Effector memory CD4-positive, alpha-beta T cell (primary cell): ENCODE measurements at regions not wholly inside any gene's neighbourhood (a gene's known extent, or its start where the extent isn't known, plus 50 kb on each side); places are given as distances from the start of the nearest gene placed in this dataset.

Experiments
- DNase-seq, 3 donors: peaks; one replicate each; pipeline ENCODE4 v3.0.0-alpha.2; 2020
- H3K27ac ChIP-seq: 2 replicates; pipeline ENCODE4 v1.7.0; 2013; ENCODE audit warnings: mild to moderate bottlenecking, low read length, moderate library complexity; ENCODE audit not compliant: insufficient read depth, poor library complexity, severe bottlenecking
- H3K27me3 ChIP-seq: replicated peaks from 2 replicates; pipeline ENCODE4 v1.7.0; 2013; ENCODE audit warnings: mild to moderate bottlenecking, low read length; ENCODE audit not compliant: insufficient read depth, control insufficient read depth, poor library complexity, severe bottlenecking
- H3K36me3 ChIP-seq: 2 replicates; pipeline ENCODE4 v1.7.0; 2013; ENCODE audit warnings: mild to moderate bottlenecking, low read length, moderate library complexity; ENCODE audit not compliant: control insufficient read depth, insufficient read depth
- H3K4me1 ChIP-seq: 2 replicates; pipeline ENCODE4 v1.7.0; 2013; ENCODE audit warnings: low read length, mild to moderate bottlenecking; ENCODE audit not compliant: control insufficient read depth, insufficient read depth, poor library complexity, severe bottlenecking
- H3K4me3 ChIP-seq: 2 replicates; pipeline ENCODE4 v1.7.0; 2013; ENCODE audit warnings: low read length, low read depth, mild to moderate bottlenecking; ENCODE audit not compliant: insufficient read depth, poor library complexity, severe bottlenecking
- H3K9me3 ChIP-seq: 2 replicates; pipeline ENCODE4 v1.7.0; 2013; ENCODE audit warnings: mild to moderate bottlenecking, low read length, moderate library complexity; ENCODE audit not compliant: control insufficient read depth

DNA sequence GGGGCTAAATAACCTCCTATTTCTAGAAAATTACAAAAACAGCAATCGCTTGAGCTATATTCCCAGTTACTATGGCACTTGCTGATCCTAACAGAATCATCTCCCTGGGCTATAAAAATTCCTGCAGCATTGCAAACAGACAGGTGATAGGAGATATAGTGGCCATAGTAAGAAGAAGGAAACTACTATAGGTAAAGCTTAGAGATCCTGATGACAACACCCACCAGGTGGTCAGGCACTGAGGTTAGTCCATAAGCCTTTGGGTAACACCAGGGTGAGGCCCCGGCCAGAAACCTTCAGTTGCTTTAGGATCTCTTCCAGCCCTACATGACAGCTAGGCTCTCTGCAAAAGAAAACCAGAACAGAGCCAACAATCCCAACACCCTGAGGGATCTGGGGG lies 197.9 kb upstream of the PPP1R2C start:
- H3K4me1 ChIP-seq = no peaks in the 10 kb centered on the region
- H3K9me3 ChIP-seq = no peaks in the 10 kb centered on the region
- DNase-seq = no peak
- no peak overlapping the region for H3K27ac ChIP-seq
- no peaks in the 10 kb centered on the region for H3K27me3 ChIP-seq
- no peaks in the 10 kb centered on the region for H3K36me3 ChIP-seq
- H3K4me3 ChIP-seq = no peak overlapping the region

DNA sequence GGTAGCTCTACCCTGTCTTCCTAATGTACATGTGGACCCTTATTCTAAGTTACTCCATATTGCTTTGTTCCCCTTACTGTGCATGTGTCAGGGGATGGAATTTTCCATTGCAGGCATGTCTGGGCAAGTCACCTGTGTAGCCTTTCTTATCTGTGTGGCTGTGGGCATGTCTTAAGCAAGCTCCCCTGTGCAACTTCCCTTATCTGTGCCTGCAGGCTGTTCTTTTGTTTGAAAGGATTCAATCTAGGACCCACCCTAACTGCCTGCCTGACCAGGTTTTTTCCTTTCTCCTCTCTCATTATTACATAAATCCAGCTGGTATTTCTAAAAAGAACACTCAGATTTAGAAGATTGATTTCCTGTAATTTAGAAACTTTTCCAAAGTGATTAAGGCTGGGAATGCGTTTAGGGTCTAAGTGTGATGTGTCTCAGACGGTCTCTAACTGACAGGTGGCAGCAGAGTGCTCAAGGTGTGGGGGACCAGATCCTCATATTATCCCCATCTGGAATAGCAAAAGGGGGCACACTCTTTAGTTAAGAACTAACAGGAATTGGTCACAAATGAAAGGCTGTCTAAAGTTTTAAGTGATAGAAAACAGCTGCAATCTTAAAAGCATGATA lies 198.9 kb upstream of the PPP1R2C start:
- Histone ChIP-seq H3K27ac (no peak overlapping the region), H3K4me1 (no peaks in the 10 kb centered on the region), H3K9me3 (no peaks in the 10 kb centered on the region), H3K4me3 (no peak overlapping the region), H3K27me3 (no peaks in the 10 kb centered on the region), H3K36me3 (no peaks in the 10 kb centered on the region)
- DNase-seq = no peak

DNA sequence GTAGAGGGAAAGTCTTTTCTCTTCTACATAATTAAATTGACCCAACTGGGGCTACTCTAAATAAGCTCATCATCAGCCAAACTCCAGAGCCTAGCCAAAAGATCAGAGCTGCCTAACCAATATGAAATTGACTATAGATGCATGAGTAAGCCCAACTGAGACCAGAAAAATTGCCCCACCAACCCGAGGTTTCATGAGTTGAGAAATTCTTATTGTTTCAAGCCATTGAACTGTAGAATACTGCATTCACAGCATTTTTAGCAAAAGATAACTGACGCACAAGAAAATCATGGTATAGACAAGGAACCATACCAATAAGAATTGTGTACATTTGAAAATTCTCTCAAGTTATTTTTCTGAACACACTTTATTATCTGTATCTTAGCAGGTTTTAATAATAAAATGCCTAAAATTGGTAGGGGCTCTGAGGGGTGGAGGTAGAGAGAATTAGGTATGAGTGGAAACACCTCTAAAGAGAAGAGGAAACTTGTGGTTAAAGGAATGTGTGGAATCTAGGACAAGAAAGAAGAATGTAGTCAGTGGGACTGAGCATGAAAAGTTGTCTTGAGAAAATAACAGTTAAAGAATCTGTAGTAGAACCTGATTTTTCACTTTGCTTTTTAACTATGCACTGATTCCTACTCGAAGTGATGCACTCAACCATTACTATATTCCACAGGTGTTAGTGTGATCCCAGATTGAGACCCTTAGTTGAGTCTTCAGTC lies 200.9 kb upstream of the PPP1R2C start:
- H3K9me3 ChIP-seq = no peaks in the 10 kb centered on the region
- H3K4me1 ChIP-seq = no peaks in the 10 kb centered on the region
- no peak overlapping the region for H3K4me3 ChIP-seq
- no peaks in the 10 kb centered on the region for H3K27me3 ChIP-seq
- no peaks in the 10 kb centered on the region for H3K36me3 ChIP-seq
- H3K27ac ChIP-seq = no peak overlapping the region
- no peak for DNase-seq

DNA sequence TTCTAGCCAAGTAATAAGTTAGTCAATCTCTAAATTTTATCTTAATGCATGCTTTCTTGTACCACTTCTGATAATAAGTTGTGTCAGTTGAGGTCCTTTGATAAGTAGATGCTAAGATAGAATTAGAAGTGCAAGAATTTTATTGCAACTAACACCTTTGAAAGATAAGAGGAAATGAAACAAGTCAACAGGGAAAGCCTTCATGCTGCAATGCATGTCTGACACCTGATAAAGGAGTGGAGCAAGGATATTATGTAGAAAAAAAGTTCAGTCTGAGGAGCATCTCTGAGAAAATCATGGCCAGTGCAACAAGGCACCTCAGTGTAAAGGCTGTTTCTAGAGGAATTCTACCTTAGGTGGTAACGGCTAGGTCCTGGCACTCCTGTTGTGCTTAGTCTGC lies 210.7 kb upstream of the PPP1R2C start:
- no peaks in the 10 kb centered on the region for H3K36me3 ChIP-seq
- H3K27me3 ChIP-seq = no peaks in the 10 kb centered on the region

DNA sequence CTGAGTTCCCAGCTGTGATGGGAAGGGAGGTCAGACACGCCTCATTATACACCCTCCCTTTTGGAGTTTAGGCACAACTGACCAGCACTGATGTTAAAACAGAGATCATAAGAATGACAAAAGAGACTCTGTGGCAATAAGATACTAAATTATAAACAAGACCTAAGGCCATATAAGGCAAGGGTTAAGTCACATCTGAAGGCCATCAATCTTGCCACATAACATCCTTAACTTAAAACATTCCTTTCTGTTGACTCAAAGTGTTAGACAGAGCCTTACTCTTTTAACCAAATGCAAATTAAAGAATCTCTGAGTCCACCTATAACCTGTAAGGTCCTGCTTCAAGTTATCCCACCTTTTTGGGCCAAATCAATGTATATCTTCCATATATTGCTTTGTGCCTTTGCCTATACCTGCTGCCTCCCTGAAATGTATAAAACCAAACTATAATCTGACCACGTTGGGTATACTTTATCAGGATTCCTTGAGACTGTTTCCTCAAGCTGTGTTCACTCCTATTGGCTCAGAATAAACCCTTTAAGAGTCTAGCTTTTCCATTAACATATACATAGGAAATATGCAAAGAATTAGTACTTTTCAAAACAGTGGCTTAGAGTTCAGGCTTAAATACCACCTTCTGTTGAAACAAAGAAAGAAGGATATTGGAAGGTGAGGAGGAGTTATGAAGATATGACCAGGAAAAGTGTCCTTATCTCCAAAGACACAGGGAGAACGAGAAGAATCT lies 214.4 kb upstream of the PPP1R2C start:
- no peak for DNase-seq
- Histone ChIP-seq H3K36me3 (no peaks in the 10 kb centered on the region), H3K27ac (no peak overlapping the region)

More for the DNA sequence above, 210.7 kb upstream of the PPP1R2C start:
- H3K4me1 ChIP-seq = no peaks in the 10 kb centered on the region
- H3K9me3 ChIP-seq = no peaks in the 10 kb centered on the region
- no peak overlapping the region for H3K27ac ChIP-seq
- H3K4me3 ChIP-seq = no peak overlapping the region
- DNase-seq = no peak

DNA sequence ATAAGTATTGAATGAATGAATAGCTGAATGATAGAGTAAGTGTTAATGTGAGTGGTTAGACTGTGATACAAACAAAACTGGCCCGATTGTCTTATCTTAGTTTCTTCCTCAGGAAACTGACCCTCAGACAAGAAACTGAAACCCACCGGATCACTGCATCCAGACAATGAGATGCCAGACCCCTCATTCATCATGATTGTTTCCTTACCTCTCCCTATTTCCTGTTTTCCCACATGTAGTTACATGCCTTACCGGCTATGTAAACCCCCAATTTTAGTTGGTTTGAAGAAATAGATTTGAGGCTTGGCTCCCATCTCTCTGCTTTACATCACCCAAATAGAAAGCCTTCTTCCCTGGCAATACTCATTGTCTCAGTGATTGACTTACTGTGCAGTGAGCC lies 218.9 kb upstream of the PPP1R2C start:
- DNase-seq = no peak
- no peaks in the 10 kb centered on the region for H3K4me1 ChIP-seq
- H3K9me3 ChIP-seq = no peaks in the 10 kb centered on the region
- H3K4me3 ChIP-seq = no peak overlapping the region
- no peaks in the 10 kb centered on the region for H3K27me3 ChIP-seq
- H3K36me3 ChIP-seq = no peaks in the 10 kb centered on the region
- no peak overlapping the region for H3K27ac ChIP-seq

More for the DNA sequence above, 214.4 kb upstream of the PPP1R2C start:
- Histone ChIP-seq H3K9me3 (no peaks in the 10 kb centered on the region), H3K27me3 (no peaks in the 10 kb centered on the region), H3K4me3 (no peak overlapping the region), H3K4me1 (no peaks in the 10 kb centered on the region)

DNA sequence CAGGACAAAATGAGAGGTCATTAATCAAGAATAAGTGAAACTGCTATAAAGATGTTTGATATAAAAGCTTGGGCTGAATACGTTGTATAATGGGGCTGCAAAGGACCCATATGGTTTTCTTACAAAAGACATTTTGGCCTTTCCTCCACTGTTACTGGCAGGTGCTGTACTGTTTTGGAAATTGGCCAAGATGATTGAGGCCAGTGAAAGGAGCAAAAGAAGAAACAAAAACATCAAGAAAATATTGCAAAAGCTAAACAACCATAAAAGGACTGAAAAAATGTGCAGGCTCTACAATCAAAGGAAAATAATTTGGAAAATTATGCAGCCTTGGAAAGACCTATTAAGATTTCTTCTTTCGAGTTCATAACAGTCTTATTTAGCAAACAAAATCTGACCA lies 222.2 kb upstream of the PPP1R2C start:
- Histone ChIP-seq H3K9me3 (no peaks in the 10 kb centered on the region), H3K4me1 (no peaks in the 10 kb centered on the region), H3K36me3 (no peaks in the 10 kb centered on the region), H3K4me3 (no peak overlapping the region), H3K27me3 (no peaks in the 10 kb centered on the region), H3K27ac (no peak overlapping the region)
- DNase-seq = no peak

DNA sequence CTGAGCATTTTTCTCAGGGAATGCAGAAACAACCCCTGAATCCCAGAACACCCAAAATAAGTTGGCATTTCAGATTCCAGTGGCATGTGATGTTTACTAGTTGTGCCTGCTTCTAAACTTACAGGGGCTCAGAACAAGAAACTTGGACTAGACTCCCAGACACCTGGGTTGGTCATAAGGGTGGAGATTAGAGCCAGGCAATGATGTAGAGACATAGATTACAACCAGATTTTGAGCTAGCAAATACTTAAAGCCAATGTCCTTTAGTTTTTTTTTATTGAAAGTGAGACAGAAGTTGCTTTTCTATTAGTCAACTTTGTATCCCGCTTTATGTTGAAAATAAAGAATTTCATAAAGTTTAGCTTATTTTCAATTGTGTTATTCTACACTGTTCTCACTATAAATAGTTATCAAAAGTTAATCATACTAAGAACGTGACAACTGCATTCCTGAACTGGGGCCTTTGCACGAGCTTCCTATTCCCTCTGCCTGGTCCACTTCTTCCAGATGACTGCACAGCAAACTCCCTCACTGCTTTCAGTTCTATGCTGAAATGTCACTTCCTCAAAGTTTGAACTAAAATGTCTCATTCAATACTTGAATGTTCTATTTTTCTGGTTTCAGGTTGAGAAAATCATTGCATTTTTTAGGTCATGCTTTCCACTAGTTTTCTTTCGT lies 224.7 kb upstream of the PPP1R2C start:
- H3K36me3 ChIP-seq = no peaks in the 10 kb centered on the region
- no peak overlapping the region for H3K27ac ChIP-seq
- DNase-seq = no peak
- no peaks in the 10 kb centered on the region for H3K4me1 ChIP-seq
- H3K4me3 ChIP-seq = no peak overlapping the region
- no peaks in the 10 kb centered on the region for H3K27me3 ChIP-seq
- H3K9me3 ChIP-seq = no peaks in the 10 kb centered on the region

DNA sequence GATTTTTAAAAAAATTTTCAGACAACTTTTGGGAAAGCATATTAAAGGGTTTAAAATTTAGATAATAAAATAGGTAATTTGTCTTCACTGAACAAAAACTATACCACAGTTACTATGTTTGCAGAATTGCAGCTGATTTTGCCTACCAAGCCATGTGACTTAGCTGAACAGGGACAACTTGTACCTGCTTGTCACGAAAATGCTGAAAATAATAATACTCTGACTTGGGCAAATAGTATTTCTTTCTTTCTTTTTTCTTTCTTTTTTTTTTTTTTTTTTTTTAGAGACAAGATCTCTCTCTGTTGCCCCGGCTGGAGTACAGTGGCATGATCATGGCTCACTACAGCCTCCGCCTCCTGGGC lies 225.2 kb upstream of the PPP1R2C start:
- Histone ChIP-seq H3K27me3 (no peaks in the 10 kb centered on the region), H3K4me3 (no peak overlapping the region), H3K9me3 (no peaks in the 10 kb centered on the region)

DNA sequence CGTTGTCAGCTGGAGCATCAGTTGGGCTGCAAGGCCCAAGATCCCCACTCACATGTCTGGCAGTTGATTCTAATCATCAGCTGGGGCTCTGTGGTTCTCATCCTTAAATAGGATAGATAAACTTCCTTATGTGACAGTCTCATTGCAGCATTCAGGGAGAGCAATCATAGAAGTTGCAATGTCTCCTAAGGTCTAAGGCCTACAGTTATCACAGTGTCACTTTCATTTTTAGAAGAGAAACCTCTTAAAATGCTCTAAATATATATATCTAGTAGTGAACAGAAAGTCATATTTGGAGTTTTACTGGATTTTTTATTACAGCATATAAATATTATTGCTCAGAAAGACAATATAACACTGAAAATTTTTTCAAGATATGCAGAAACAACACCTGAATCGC lies 226.0 kb upstream of the PPP1R2C start:
- no peak for DNase-seq
- no peaks in the 10 kb centered on the region for H3K9me3 ChIP-seq

More for the DNA sequence above, 225.2 kb upstream of the PPP1R2C start:
- H3K27ac ChIP-seq = no peak overlapping the region
- no peak for DNase-seq
- H3K4me1 ChIP-seq = no peaks in the 10 kb centered on the region
- no peaks in the 10 kb centered on the region for H3K36me3 ChIP-seq

More for the DNA sequence above, 226.0 kb upstream of the PPP1R2C start:
- Histone ChIP-seq H3K4me3 (no peak overlapping the region), H3K27me3 (no peaks in the 10 kb centered on the region), H3K36me3 (no peaks in the 10 kb centered on the region), H3K27ac (no peak overlapping the region), H3K4me1 (no peaks in the 10 kb centered on the region)
